BE2C (cell line): ENCODE measurements at regions not wholly inside any gene's neighbourhood (a gene's known extent, or its start where the extent isn't known, plus 50 kb on each side); places are given as distances from the start of the nearest gene placed in this dataset.

Experiments used
- DNase-seq: peaks from one replicate; pipeline ENCODE4 v3.0.0-alpha.2; 2020
- H3K27me3 ChIP-seq: fragments of 250-450 bp; sonication (Bioruptor Pico); 2 replicates; pipeline ENCODE4 v1.5.1; 2020; ENCODE audit warnings: mild to moderate bottlenecking
- H3K36me3 ChIP-seq: fragments of 250-450 bp; sonication (Bioruptor Pico); 2 replicates; pipeline ENCODE4 v1.5.1; 2020; ENCODE audit warnings: mild to moderate bottlenecking
- H3K4me1 ChIP-seq: fragments of 250-450 bp; sonication (Bioruptor Pico); 2 replicates; pipeline ENCODE4 v1.5.1; 2020
- H3K4me3 ChIP-seq: 2 replicates; pipeline ENCODE4 v1.5.1; 2011; ENCODE audit warnings: low read depth, low read length
- H3K9me3 ChIP-seq: fragments of 250-450 bp; sonication (Bioruptor Pico); 2 replicates; pipeline ENCODE4 v1.5.1; 2020
- TF ChIP-seq, protein P1 (sequence below): IDR thresholded peaks from 2 replicates; pipeline ENCODE4 v1.5.1; 2012; ENCODE audit warnings: mild to moderate bottlenecking, low read depth, low read length

DNA sequence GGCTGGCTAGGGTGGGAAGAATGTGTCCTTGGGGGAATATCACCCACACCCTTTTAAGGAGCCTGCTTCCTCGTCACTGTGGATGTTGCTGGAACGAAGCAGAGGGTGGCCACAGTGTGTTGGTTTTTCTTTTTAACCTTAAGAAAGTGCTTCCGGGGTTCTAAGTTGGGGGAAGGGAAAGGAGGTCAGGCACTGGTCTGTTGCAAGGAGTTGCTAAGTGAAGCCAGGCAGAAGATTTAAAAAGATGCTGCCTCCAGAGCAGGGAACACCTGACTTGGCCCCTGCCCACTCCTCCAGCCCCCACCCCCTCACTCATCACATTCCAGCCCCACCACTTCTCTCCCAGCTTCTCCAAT is 213.1 kb downstream of the EMX2 start:
- no peak for DNase-seq
- H3K36me3 ChIP-seq = no peaks in the 10 kb centered on the region
- no peaks in the 10 kb centered on the region for H3K4me1 ChIP-seq
- H3K27me3 ChIP-seq = peaks cover 6% of the 10 kb centered on the region
- TF ChIP-seq, protein P1, sequence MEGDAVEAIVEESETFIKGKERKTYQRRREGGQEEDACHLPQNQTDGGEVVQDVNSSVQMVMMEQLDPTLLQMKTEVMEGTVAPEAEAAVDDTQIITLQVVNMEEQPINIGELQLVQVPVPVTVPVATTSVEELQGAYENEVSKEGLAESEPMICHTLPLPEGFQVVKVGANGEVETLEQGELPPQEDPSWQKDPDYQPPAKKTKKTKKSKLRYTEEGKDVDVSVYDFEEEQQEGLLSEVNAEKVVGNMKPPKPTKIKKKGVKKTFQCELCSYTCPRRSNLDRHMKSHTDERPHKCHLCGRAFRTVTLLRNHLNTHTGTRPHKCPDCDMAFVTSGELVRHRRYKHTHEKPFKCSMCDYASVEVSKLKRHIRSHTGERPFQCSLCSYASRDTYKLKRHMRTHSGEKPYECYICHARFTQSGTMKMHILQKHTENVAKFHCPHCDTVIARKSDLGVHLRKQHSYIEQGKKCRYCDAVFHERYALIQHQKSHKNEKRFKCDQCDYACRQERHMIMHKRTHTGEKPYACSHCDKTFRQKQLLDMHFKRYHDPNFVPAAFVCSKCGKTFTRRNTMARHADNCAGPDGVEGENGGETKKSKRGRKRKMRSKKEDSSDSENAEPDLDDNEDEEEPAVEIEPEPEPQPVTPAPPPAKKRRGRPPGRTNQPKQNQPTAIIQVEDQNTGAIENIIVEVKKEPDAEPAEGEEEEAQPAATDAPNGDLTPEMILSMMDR = no peak
- no peak overlapping the region for H3K4me3 ChIP-seq
- H3K9me3 ChIP-seq = no peaks in the 10 kb centered on the region

DNA sequence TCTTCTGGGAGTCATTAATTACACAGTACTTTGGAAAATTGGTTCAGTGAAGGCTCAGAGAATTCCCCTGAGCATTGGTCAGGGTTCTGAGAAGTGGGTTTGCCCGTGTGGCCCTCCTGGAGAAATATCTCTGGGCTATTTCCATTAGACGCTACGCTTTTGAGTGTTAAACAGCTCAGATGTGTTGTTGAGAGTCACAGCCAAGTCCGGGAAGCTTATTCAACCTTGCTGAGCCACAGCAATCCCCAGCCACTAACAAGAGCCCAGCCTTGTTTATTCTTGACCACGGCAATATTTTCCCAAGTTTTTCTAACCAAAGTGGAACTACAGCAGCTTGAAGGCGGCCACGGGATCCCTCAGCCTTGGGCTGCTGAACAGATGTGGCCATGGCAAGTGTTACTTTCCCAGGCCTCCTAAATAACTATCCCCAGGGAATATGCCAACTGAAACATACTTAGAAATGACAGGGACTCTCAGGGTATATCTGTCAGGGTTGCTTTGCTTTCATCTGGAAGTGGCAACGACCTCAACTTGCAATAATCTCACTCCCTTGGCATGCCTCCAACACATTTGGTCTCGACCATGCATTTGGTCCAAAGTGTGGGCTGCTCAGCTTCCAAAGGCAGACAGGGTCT is 214.7 kb downstream of the EMX2 start:
- no peak overlapping the region for H3K4me3 ChIP-seq
- TF ChIP-seq, protein P1 = no peak
- no peak for DNase-seq
- H3K36me3 ChIP-seq = no peaks in the 10 kb centered on the region
- no peaks in the 10 kb centered on the region for H3K9me3 ChIP-seq
- H3K4me1 ChIP-seq = no peaks in the 10 kb centered on the region
- peaks cover 7% of the 10 kb centered on the region for H3K27me3 ChIP-seq

DNA sequence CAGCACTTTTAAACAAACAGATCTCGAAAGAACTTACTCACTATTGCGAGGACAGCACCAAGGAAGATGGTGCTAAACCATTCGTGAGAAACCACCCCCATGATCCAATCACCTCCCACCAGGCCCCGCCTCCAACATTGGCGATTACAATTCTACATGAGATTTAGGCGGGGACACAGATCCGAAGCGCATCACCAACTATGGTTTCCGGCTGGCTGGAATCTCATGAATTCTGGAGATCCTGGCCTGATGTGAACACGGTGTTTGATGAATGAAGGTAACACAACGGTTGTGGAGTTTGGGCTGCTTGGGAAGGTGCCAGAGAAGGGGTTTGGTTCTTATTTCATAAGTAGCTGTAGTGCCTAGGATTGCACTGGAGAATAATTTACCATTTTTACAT is 216.7 kb downstream of the EMX2 start:
- peaks cover 7% of the 10 kb centered on the region for H3K27me3 ChIP-seq
- no peaks in the 10 kb centered on the region for H3K9me3 ChIP-seq
- no peak overlapping the region for H3K4me3 ChIP-seq
- no peaks in the 10 kb centered on the region for H3K4me1 ChIP-seq
- no peak for DNase-seq
- no peaks in the 10 kb centered on the region for H3K36me3 ChIP-seq
- TF ChIP-seq, protein P1 = no peak

DNA sequence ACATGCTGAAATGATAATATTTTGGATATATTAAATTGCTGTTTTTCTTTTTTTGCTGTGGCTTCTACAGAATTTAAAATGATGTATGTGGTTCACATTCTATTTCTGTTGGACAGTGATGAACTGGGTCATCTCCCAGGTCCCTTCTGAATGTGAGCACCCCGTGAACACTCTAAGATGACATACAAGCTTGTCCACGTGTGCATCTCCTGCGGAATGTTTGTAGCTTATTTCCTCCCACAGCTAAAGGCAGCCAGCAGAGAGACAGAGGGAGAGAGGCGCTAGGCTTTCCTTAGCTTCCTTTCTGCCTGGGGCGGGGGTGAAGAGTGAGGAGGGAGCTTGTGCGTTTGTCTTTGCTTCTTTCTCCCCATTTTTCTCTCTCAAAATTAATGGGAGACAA is 219.1 kb downstream of the EMX2 start:
- no peaks in the 10 kb centered on the region for H3K36me3 ChIP-seq
- H3K4me1 ChIP-seq = no peaks in the 10 kb centered on the region
- H3K9me3 ChIP-seq = no peaks in the 10 kb centered on the region
- no peak overlapping the region for H3K4me3 ChIP-seq
- DNase-seq = no peak
- TF ChIP-seq, protein P1 = no peak
- peaks cover 7% of the 10 kb centered on the region for H3K27me3 ChIP-seq

DNA sequence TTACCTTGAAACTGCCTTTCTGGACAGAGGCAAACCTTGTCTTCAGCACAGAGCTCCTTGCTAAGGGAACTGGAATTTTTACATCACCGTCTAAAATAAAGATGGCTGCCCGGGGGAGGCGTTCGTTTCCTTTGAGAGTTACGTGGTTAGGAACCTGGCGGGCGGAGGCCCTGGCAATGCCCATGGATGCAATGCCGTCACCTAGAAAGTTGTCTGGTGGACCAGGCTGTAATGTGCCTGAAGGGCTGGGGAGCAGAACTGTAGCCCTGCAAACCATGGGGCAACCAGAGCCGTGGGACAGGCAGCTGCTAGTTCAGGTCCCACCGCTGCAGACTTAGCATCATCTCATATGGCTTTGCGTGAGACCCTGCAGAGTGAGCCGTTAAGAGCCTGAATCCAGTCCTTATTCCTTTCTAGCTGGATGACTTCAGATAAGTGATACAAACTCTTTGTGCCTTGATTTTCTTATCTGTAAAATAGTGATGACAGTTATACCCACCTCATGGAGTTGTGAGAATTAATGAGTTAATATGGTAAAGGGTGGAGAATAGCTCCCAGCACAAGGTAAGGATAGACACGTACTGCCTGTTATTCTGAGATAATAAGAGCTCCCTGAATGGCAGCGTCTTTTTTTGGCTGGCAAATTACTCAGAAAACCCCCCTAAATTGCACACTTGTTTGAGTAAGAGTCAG is 219.7 kb downstream of the EMX2 start:
- Histone ChIP-seq H3K36me3 (no peaks in the 10 kb centered on the region), H3K9me3 (no peaks in the 10 kb centered on the region), H3K4me3 (no peak overlapping the region), H3K4me1 (no peaks in the 10 kb centered on the region), H3K27me3 (peaks cover 7% of the 10 kb centered on the region)
- TF ChIP-seq, protein P1 = no peak
- DNase-seq = no peak

DNA sequence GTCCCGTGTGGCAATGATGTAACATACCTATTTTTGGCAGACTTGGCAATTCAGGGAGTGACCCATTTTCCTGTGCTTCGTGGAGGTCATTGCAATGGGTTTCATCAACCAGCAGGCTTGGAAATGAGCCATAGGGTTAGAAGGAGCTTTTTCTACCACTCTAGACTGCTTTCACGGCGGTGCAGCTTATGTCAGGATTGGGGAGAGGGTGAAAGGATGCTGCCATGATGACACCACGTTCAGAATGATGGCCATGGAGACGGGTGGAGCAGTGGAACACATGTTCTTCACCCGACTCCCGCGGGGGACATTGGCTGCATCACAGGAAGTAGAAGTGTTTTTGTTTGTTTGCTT is 220.2 kb downstream of the EMX2 start:
- Histone ChIP-seq H3K9me3 (no peaks in the 10 kb centered on the region), H3K4me1 (no peaks in the 10 kb centered on the region), H3K27me3 (peaks cover 7% of the 10 kb centered on the region), H3K4me3 (no peak overlapping the region), H3K36me3 (no peaks in the 10 kb centered on the region)
- TF ChIP-seq, protein P1 = no peak
- DNase-seq = no peak
